HCT116 (cell line): ENCODE measurements at regions not wholly inside any gene's neighbourhood (a gene's known extent, or its start where the extent isn't known, plus 50 kb on each side); places are given as distances from the start of the nearest gene placed in this dataset.

Source experiments
- ATAC-seq: fragments of 200-7000 bp; cut with Tn5 transposase; 2 replicates; pipeline ENCODE4 v1.9.1; 2020; ENCODE audit warnings: mild to moderate bottlenecking, moderate library complexity
- BruUV-seq: library from RNA; stranded (reverse); fragments of 400-500 nt; replicated peaks from 2 replicates; lab custom pipeline; 2021; lab: Mats Ljungman, UMichigan
- CTCF ChIA-PET: fragments of 300-600 bp; sonication (Branson Sonifier 250); formaldehyde crosslinking; loops from one replicate; lab custom pipeline; 2021; ENCODE audit warnings: antibody characterized with exemption; lab: Charles Lee
- POLR2A ChIA-PET: fragments of 300-600, 350-600 bp; sonication (Branson Sonifier 250); formaldehyde crosslinking; loops from one replicate; lab custom pipeline; 2021; ENCODE audit warnings: antibody characterized with exemption; lab: Charles Lee
- RAD21 ChIA-PET, 2 experiments: fragments of 300-600 bp; sonication (Branson Sonifier 250); formaldehyde crosslinking; loops; one replicate each; lab custom pipeline; 2023; ENCODE audit warnings: low total read pairs in 2 of 2; ENCODE audit not compliant: uncharacterized antibody in 2 of 2, unreplicated experiment in 2 of 2, low non-redundant PET in 1 of 2; lab: Charles Lee
- DNase-seq: peaks from one replicate; pipeline ENCODE4 v3.0.0-alpha.2; 2010; ENCODE audit warnings: low read depth, low spot score
- H2AFZ ChIP-seq: fragments of 200-600 bp; shearing (Covaris generic), sonication (generic); 2 replicates; pipeline ENCODE4 v1.6.1; 2017; ENCODE audit warnings: low read depth, mixed run types, mixed read lengths, antibody characterized with exemption, low read length; ENCODE audit not compliant: poor library complexity, severe bottlenecking
- H3K27ac ChIP-seq: 2 replicates; pipeline ENCODE4 v1.5.1; 2012; ENCODE audit warnings: low read depth, low read length
- H3K27me3 ChIP-seq: fragments of 200-600 bp; sonication (generic); 2 replicates; pipeline ENCODE4 v1.6.1; 2016; ENCODE audit warnings: mixed run types, low read length, mixed read lengths; ENCODE audit not compliant: insufficient read depth
- H3K36me3 ChIP-seq, 2 experiments: fragments of 200-500 bp in 1 of 2; fragments of 200-600 bp in 1 of 2; sonication (Bioruptor generic) in 1 of 2; sonication (generic) in 1 of 2; 2 replicates each; pipeline versions ENCODE4 v1.5.1 to v1.6.1; 2014 to 2016; ENCODE audit warnings: low read length in 2 of 2, inconsistent platforms in 1 of 2, mixed read lengths in 1 of 2, mixed run types in 1 of 2; ENCODE audit not compliant: insufficient read depth in 2 of 2, control insufficient read depth in 1 of 2
- H3K4me1 ChIP-seq, 2 experiments: fragments of 200-600 bp in 1 of 2; sonication (generic) in 1 of 2; 2 replicates each; pipeline versions ENCODE4 v1.5.1 to v1.6.1; 2012 to 2017; ENCODE audit warnings: low read length in 2 of 2, inconsistent platforms in 1 of 2, mild to moderate bottlenecking in 1 of 2, mixed read lengths in 1 of 2, mixed run types in 1 of 2, moderate library complexity in 1 of 2; ENCODE audit not compliant: insufficient read depth in 2 of 2, control insufficient read depth in 1 of 2
- H3K4me2 ChIP-seq: fragments of 200-600 bp; sonication (generic); 2 replicates; pipeline ENCODE4 v1.6.1; 2017; ENCODE audit warnings: mixed run types, low read length, mixed read lengths
- H3K4me3 ChIP-seq, 2 experiments: fragments of 200-600 bp in 1 of 2; sonication (generic) in 1 of 2; replicated peaks in 1 of 2; 2 replicates each; pipeline ENCODE4 v1.5.1; 2011 to 2016; ENCODE audit warnings: low read length in 2 of 2, control low read depth in 1 of 2, low read depth in 1 of 2, mild to moderate bottlenecking in 1 of 2, mixed read lengths in 1 of 2, mixed run types in 1 of 2
- H3K79me2 ChIP-seq: fragments of 200-600 bp; sonication (generic); 2 replicates; pipeline ENCODE4 v1.6.1; 2017; ENCODE audit warnings: mild to moderate bottlenecking, mixed run types, low read length, moderate library complexity, mixed read lengths; ENCODE audit not compliant: insufficient read depth
- H3K9ac ChIP-seq: fragments of 200-600 bp; sonication (generic); 2 replicates; pipeline ENCODE4 v1.6.1; 2016; ENCODE audit warnings: low read length, mixed read lengths
- H3K9me2 ChIP-seq: fragments of 200-600 bp; sonication (generic), shearing (Covaris generic); 2 replicates; pipeline ENCODE4 v1.6.1; 2017; ENCODE audit warnings: mixed run types, mild to moderate bottlenecking, moderate library complexity; ENCODE audit not compliant: insufficient read depth
- H3K9me3 ChIP-seq, 2 experiments: fragments of 200-500 bp in 1 of 2; fragments of 200-600 bp in 1 of 2; sonication (Bioruptor generic) in 1 of 2; sonication (generic) in 1 of 2; 2 replicates each; pipeline ENCODE4 v1.6.1; 2014 to 2017; ENCODE audit warnings: low read length in 2 of 2, mixed read lengths in 2 of 2, inconsistent platforms in 1 of 2, low read depth in 1 of 2, mild to moderate bottlenecking in 1 of 2, mixed run types in 1 of 2, moderate library complexity in 1 of 2; ENCODE audit not compliant: control insufficient read depth in 1 of 2, insufficient read depth in 1 of 2
- H4K20me1 ChIP-seq: fragments of 200-600 bp; sonication (generic), shearing (Covaris generic); 2 replicates; pipeline ENCODE4 v1.6.1; 2017; ENCODE audit warnings: mixed run types, mild to moderate bottlenecking, moderate library complexity; ENCODE audit not compliant: insufficient read depth
- CEBPB ChIP-seq: IDR thresholded peaks from 2 replicates; pipeline ENCODE4 v1.6.1; 2012; ENCODE audit warnings: low read depth
- EGR1 ChIP-seq: IDR thresholded peaks from 2 replicates; pipeline ENCODE4 v1.6.1; 2012; ENCODE audit warnings: low read depth
- ELF1 ChIP-seq: IDR thresholded peaks from 2 replicates; pipeline ENCODE4 v1.6.1; 2012; ENCODE audit warnings: low read depth, borderline replicate concordance
- EZH2 ChIP-seq: fragments of 200-600 bp; sonication (generic); IDR thresholded peaks from 2 replicates; pipeline ENCODE4 v1.6.1; 2017; ENCODE audit warnings: antibody characterized with exemption, mixed run types
- EZH2phosphoT487 ChIP-seq: fragments of 200-600 bp; IDR thresholded peaks from 2 replicates; pipeline ENCODE4 v1.6.1; 2018; ENCODE audit warnings: antibody characterized with exemption, borderline replicate concordance
- FOSL1 ChIP-seq: IDR thresholded peaks from 2 replicates; pipeline ENCODE4 v1.6.1; 2012; ENCODE audit warnings: low read depth
- SIN3A ChIP-seq: IDR thresholded peaks from 2 replicates; pipeline ENCODE4 v1.6.1; 2012; ENCODE audit warnings: low read depth
- SP1 ChIP-seq: IDR thresholded peaks from 2 replicates; pipeline ENCODE4 v1.6.1; 2012; ENCODE audit warnings: low read depth
- ZBTB33 ChIP-seq: IDR thresholded peaks from 2 replicates; pipeline ENCODE4 v1.6.1; 2011; ENCODE audit warnings: mild to moderate bottlenecking, low read length, moderate library complexity; ENCODE audit not compliant: insufficient replicate concordance; ENCODE audit errors: extremely low read depth
- ZFX ChIP-seq: fragments of 450-650 bp; IDR thresholded peaks from 2 replicates; pipeline ENCODE4 v1.6.1; 2017
- ZNF274 ChIP-seq: fragments of 200-500 bp; sonication (Bioruptor generic); IDR thresholded peaks from 2 replicates; pipeline ENCODE4 v1.6.1; 2014; ENCODE audit warnings: mild to moderate bottlenecking, low read depth, low read length, inconsistent platforms
- intact Hi-C: fragments of 100-400 bp; cut with micrococcal nuclease; formaldehyde crosslinking; loops from 2 replicates; pipeline ENCODE4 v1.10.0; 2022
- TF ChIP-seq, protein P1 (sequence below): IDR thresholded peaks from 2 replicates; pipeline ENCODE4 v1.6.1; 2012
- TF ChIP-seq, protein P2 (sequence below): IDR thresholded peaks from 2 replicates; pipeline ENCODE4 v1.6.1; 2012

GRCh38 chr21:38556390-38556789 lies 58.1 kb upstream of the ERG start:
- ATAC-seq (no peak), DNase-seq (no peak)
- TF ChIP-seq, protein P1, sequence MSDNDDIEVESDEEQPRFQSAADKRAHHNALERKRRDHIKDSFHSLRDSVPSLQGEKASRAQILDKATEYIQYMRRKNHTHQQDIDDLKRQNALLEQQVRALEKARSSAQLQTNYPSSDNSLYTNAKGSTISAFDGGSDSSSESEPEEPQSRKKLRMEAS = no peak
- TF ChIP-seq CEBPB = no peak
- TF ChIP-seq ZFX = no peak
- TF ChIP-seq SP1 = no peak
- TF ChIP-seq EGR1 = no peak
- TF ChIP-seq EZH2phosphoT487 = no peak
- no peak for TF ChIP-seq SIN3A
- no peak for TF ChIP-seq ZNF274
- TF ChIP-seq EZH2 = no peak
- TF ChIP-seq ELF1 = no peak
- no peak for TF ChIP-seq FOSL1
- Histone ChIP-seq H4K20me1 (no peaks in the 10 kb centered on the region), H2AFZ (no peak overlapping the region), H3K27ac (no peak overlapping the region), H3K4me3 (no peak overlapping the region), H3K9me2 (no peaks in the 10 kb centered on the region), H3K27me3 (peaks cover 19% of the 10 kb centered on the region), H3K4me1 (no peaks in the 10 kb centered on the region), H3K9ac (no peak overlapping the region), H3K36me3 (no peaks in the 10 kb centered on the region), H3K4me2 (no peak overlapping the region), H3K9me3 (no peaks in the 10 kb centered on the region), H3K79me2 (no peaks in the 10 kb centered on the region)
- ChIA-PET CTCF (no interaction called here), POLR2A (no interaction called here), RAD21 (no interaction called here)
- no TSS peak for BruUV-seq
- intact Hi-C loops = no loop called here

DNA sequence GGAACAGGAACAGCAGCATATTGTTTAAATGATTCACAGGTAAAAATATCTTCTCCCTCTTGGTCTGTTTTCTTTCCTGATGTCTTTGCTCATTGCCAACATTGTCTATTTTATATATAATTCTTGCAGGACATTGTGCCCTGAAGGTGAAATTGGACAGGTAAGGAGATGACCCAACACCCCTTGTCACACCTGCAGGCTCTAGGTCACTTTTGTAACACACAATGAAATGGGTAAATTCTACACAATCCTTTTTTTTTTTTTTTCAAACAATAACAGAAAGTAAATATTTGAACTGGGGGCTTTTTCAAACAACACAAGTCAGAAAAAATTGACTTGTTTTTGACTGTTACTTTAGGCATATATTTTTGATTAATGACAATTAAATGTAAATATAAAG lies 62.9 kb upstream of the ERG start:
- Histone ChIP-seq H3K4me2 (no peak overlapping the region), H3K27me3 (peaks cover 25% of the 10 kb centered on the region), H3K27ac (no peak overlapping the region), H3K4me1 (no peaks in the 10 kb centered on the region), H3K4me3 (no peak overlapping the region), H3K9me3 (no peaks in the 10 kb centered on the region), H3K79me2 (no peaks in the 10 kb centered on the region), H4K20me1 (no peaks in the 10 kb centered on the region), H3K9me2 (no peaks in the 10 kb centered on the region), H2AFZ (no peak overlapping the region), H3K9ac (no peak overlapping the region), H3K36me3 (no peaks in the 10 kb centered on the region)
- CTCF ChIA-PET = no interaction called here
- POLR2A ChIA-PET = no interaction called here
- no TSS peak for BruUV-seq
- no peak for ATAC-seq
- RAD21 ChIA-PET = no interaction called here
- intact Hi-C loops = no loop called here
- no peak for DNase-seq
- TF ChIP-seq ZBTB33 (no peak), ZNF274 (no peak)
- TF ChIP-seq, protein P1 = no peak
- TF ChIP-seq, protein P2, sequence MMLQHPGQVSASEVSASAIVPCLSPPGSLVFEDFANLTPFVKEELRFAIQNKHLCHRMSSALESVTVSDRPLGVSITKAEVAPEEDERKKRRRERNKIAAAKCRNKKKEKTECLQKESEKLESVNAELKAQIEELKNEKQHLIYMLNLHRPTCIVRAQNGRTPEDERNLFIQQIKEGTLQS = no peak
